ENCODE measurements at regions not wholly inside any gene's neighbourhood (a gene's known extent, or its start where the extent isn't known, plus 50 kb on each side); places are given as distances from the start of the nearest gene placed in this dataset.
"Not testable (repeated sequence)": the region's sequence is repeated elsewhere in the genome, so short reads cannot be mapped to it uniquely, and the experiment has no call there.

GRCh38 chr3:5035113-5035512, 55.9 kb downstream of the BHLHE40 start:
- DNase-seq: no peak

GRCh38 chr3:5035692-5036391, 56.6 kb downstream of the BHLHE40 start:
- DNase-seq: no peak

GRCh38 chr3:5036392-5036766, 57.1 kb downstream of the BHLHE40 start:
- no peak for DNase-seq

- DNase-seq: no peak
Observed at GRCh38 chr3:5036858-5037257, 57.6 kb downstream of the BHLHE40 start.

- no peak for DNase-seq
Observed at GRCh38 chr3:5039585-5039984, 60.3 kb downstream of the BHLHE40 start.

- DNase-seq: no peak
Observed at GRCh38 chr3:5041315-5041714, 62.1 kb downstream of the BHLHE40 start.

- no peak for DNase-seq
Observed at GRCh38 chr3:5045961-5046360, 66.7 kb downstream of the BHLHE40 start.

- no peak for DNase-seq
Observed at GRCh38 chr3:5047764-5048419, 68.7 kb downstream of the BHLHE40 start.

- no peak for DNase-seq
Observed at GRCh38 chr3:5051772-5052171, 70.3 kb upstream of the ARL8B start.

GRCh38 chr3:5052247-5052646, 69.8 kb upstream of the ARL8B start:
- no peak for DNase-seq

GRCh38 chr3:5053021-5053831, 68.9 kb upstream of the ARL8B start:
- no peak for DNase-seq

- DNase-seq: no peak
Observed at GRCh38 chr3:5054098-5054497, 68.0 kb upstream of the ARL8B start.

- DNase-seq: not testable (repeated sequence)
Observed at GRCh38 chr3:5054579-5054978, 67.5 kb upstream of the ARL8B start.

- no peak for DNase-seq
Observed at GRCh38 chr3:5055357-5056110, 66.6 kb upstream of the ARL8B start.

- DNase-seq: no peak
Observed at GRCh38 chr3:5056111-5056391, 66.0 kb upstream of the ARL8B start.

- DNase-seq: no peak
Observed at GRCh38 chr3:5057272-5057671, 64.8 kb upstream of the ARL8B start.

GRCh38 chr3:5057857-5058324, 64.2 kb upstream of the ARL8B start:
- peak; percentile 75 for DNase-seq

GRCh38 chr3:5058471-5058951, 63.6 kb upstream of the ARL8B start:
- no peak for DNase-seq

- no peak for DNase-seq
Observed at GRCh38 chr3:5059782-5060181, 62.3 kb upstream of the ARL8B start.

- DNase-seq: no peak
Observed at GRCh38 chr3:5061218-5061569, 60.9 kb upstream of the ARL8B start.

- no peak for DNase-seq
Observed at GRCh38 chr3:5063724-5064123, 58.4 kb upstream of the ARL8B start.

GRCh38 chr3:5068531-5069050, 53.5 kb upstream of the ARL8B start:
- no peak for DNase-seq

GRCh38 chr3:5069627-5070026, 52.5 kb upstream of the ARL8B start:
- no peak for DNase-seq
